ENCODE measurements at regions not wholly inside any gene's neighbourhood (a gene's known extent, or its start where the extent isn't known, plus 50 kb on each side); places are given as distances from the start of the nearest gene placed in this dataset.

- TF ChIP-seq CTCF (IDR thresholded peaks at IDR 0.05) (no peak), POLR2A (IDR thresholded peaks at IDR 0.05) (no peak)
These were observed 166.3 kb upstream of the NYAP2 start for GRCh38 chr2:225233234-225233633.
